Brain microvascular endothelial cell (primary cell): ENCODE measurements at regions not wholly inside any gene's neighbourhood (a gene's known extent, or its start where the extent isn't known, plus 50 kb on each side); places are given as distances from the start of the nearest gene placed in this dataset.

ENCODE experiments used
- DNase-seq: peaks from one replicate; pipeline ENCODE4 v3.0.0-alpha.2; 2020
- H3K27ac ChIP-seq: fragments of 250-450 bp; sonication (Bioruptor Pico); 2 replicates; pipeline ENCODE4 v1.5.1; 2020; ENCODE audit warnings: mild to moderate bottlenecking, moderate library complexity
- H3K27me3 ChIP-seq: fragments of 250-450 bp; sonication (Bioruptor Pico); replicated peaks from 2 replicates; pipeline ENCODE4 v1.5.1; 2020; ENCODE audit warnings: mild to moderate bottlenecking
- H3K36me3 ChIP-seq: fragments of 250-450 bp; sonication (Bioruptor Pico); replicated peaks from 2 replicates; pipeline ENCODE4 v1.5.1; 2020; ENCODE audit warnings: mild to moderate bottlenecking
- H3K4me3 ChIP-seq: 2 replicates; pipeline ENCODE4 v1.5.1; 2011; ENCODE audit warnings: low read depth, mild to moderate bottlenecking, control low read depth, low read length, moderate library complexity
- in situ Hi-C: cut with HindIII; loops from 2 replicates; pipeline ENCODE4 v1.10.0; 2017; ENCODE audit warnings: low sequenced_read_pairs, low pct_ligation_motif_present
- TF ChIP-seq, protein P1 (sequence below): IDR thresholded peaks from 2 replicates; pipeline ENCODE4 v1.5.1; 2011; ENCODE audit warnings: low read depth, mild to moderate bottlenecking, moderate library complexity, low read length, control low read depth, inconsistent platforms; ENCODE audit errors: missing control alignments

DNA sequence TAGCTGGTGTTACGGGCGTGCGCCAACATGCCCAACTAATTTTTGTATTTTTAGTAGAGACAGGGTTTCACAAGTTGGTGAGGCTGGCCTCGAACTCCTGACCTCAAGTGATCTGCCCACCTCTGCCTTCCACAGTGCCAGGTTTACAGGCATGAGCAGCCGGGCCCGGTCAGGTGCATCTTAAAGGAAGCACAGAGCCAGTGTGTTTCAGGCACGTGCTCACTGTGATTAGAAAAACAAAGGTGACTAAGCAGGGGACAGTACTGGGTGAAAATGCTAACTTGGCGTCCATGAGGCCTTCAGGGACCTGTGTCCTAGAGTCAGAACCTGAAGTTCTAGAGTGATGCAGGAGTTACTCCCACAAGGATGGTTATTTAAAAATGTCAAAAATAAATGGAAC lies 60.0 kb upstream of the GJA8 start:
- H3K27ac ChIP-seq: no peak overlapping the region
- DNase-seq: no peak
- TF ChIP-seq, protein P1, sequence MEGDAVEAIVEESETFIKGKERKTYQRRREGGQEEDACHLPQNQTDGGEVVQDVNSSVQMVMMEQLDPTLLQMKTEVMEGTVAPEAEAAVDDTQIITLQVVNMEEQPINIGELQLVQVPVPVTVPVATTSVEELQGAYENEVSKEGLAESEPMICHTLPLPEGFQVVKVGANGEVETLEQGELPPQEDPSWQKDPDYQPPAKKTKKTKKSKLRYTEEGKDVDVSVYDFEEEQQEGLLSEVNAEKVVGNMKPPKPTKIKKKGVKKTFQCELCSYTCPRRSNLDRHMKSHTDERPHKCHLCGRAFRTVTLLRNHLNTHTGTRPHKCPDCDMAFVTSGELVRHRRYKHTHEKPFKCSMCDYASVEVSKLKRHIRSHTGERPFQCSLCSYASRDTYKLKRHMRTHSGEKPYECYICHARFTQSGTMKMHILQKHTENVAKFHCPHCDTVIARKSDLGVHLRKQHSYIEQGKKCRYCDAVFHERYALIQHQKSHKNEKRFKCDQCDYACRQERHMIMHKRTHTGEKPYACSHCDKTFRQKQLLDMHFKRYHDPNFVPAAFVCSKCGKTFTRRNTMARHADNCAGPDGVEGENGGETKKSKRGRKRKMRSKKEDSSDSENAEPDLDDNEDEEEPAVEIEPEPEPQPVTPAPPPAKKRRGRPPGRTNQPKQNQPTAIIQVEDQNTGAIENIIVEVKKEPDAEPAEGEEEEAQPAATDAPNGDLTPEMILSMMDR: no peak
- in situ Hi-C loops: no loop called here
- no peaks in the 10 kb centered on the region for H3K36me3 ChIP-seq
- no peaks in the 10 kb centered on the region for H3K27me3 ChIP-seq
- no peak overlapping the region for H3K4me3 ChIP-seq

DNA sequence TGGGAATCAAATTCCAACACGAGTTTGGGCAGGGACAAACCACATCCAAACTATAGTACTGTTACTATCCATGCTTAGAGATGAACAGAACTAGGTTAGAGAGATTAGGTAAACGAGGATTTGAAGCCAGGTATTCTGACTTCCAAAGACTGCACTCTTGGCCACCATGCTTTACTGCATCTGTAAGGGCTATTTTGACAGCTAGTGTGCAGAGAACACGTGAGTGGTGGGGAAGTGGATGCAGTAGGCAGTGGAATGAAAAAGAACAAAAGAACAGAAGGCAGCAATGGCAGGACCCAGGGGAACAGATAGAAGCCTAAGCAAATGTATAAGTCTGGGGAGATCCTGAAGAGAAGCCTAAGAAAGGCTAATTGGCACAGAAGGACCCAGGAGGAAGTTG lies 59.1 kb upstream of the GJA8 start:
- Histone ChIP-seq H3K27ac (no peak overlapping the region), H3K4me3 (no peak overlapping the region), H3K36me3 (no peaks in the 10 kb centered on the region), H3K27me3 (no peaks in the 10 kb centered on the region)
- TF ChIP-seq, protein P1: no peak
- DNase-seq: no peak
- in situ Hi-C loops: no loop called here

DNA sequence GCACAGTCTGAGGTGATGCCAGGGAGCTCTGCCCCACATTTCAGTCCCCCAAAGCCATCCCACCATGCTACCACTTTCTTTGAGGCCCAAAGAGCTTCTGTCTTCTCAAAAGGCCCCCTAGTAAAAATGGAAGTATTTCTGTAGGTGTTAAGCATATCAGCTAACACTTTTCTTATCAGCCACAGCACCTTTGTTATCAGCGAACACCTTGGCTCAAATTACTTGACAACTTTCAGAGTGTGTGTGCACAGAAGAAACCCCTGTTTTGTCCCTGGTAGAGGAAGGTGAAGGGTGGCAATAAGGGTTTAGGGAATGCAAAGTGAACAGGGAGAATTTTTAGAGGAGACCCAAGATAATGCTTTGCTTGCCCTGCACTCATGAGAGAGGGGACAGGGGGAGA lies 54.8 kb upstream of the GJA8 start:
- no peak overlapping the region for H3K27ac ChIP-seq
- TF ChIP-seq, protein P1: no peak
- in situ Hi-C loops: no loop called here
- H3K36me3 ChIP-seq: no peaks in the 10 kb centered on the region
- H3K27me3 ChIP-seq: no peaks in the 10 kb centered on the region
- no peak overlapping the region for H3K4me3 ChIP-seq
- no peak for DNase-seq

DNA sequence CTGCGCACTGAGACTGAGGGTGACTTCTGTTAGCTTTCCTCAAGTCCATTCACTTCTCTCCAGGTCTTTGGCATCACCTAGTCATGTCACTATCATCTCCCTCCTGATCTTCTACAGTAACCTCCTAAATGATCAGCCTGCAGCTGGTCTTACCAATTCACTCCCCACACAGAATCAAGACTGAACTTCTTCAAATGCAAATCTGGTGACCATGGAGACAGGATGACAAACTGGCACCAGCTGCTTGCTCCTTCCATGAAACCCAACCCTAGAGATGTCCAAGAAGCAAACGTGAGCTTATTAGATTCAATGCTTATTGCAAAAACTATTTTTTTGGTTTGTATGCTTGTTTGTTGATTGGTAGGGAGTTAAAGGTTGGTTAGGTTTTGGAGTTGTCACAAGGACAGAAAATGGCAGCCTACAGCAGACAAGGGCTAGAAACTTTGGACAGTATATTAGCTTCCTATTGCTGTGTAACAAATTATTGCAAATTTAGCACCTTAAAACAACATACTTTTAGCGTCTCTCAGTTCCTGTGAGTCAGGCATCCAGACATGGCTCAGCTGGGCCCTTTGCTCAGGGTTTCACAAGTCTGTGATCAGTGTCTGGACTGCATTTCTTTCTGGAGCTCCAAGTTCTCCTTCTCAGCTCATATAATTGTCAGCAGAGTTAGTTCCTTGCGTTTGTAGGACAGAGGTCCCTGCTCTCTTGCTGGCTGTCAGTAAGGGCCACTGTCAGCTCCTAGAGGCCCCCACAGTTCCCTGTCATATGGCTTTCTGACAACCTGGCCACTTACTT lies 53.3 kb upstream of the GJA8 start:
- TF ChIP-seq, protein P1: no peak
- in situ Hi-C loops: no loop called here
- peak; percentile 59 for DNase-seq
- Histone ChIP-seq H3K27ac (no peak overlapping the region), H3K36me3 (no peaks in the 10 kb centered on the region), H3K27me3 (no peaks in the 10 kb centered on the region), H3K4me3 (no peak overlapping the region)

DNA sequence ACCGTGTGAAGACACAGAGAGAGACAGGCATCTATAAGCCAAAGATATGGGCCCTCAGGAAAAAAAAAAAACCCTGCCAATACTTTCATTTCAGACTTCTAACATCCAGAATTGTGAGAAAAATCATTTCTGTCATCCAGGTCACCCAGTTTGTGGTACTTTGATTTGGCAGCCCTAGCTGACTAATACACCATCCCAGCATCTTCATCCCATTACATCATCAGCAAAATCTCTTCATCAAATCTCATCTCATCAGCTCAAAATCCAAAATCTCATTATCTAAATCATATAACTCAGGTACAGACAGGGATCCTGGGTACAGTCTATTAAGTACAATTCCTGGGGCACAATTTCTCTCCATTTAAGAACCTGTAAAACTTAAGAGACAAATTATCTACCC lies 51.9 kb upstream of the GJA8 start:
- in situ Hi-C loops: no loop called here

More for the DNA sequence above, 51.9 kb upstream of the GJA8 start:
- Histone ChIP-seq H3K27ac (no peak overlapping the region), H3K4me3 (no peak overlapping the region), H3K36me3 (no peaks in the 10 kb centered on the region), H3K27me3 (no peaks in the 10 kb centered on the region)
- TF ChIP-seq, protein P1: no peak
- no peak for DNase-seq
